ENCODE measurements at regions not wholly inside any gene's neighbourhood (a gene's known extent, or its start where the extent isn't known, plus 50 kb on each side); places are given as distances from the start of the nearest gene placed in this dataset.

DNA sequence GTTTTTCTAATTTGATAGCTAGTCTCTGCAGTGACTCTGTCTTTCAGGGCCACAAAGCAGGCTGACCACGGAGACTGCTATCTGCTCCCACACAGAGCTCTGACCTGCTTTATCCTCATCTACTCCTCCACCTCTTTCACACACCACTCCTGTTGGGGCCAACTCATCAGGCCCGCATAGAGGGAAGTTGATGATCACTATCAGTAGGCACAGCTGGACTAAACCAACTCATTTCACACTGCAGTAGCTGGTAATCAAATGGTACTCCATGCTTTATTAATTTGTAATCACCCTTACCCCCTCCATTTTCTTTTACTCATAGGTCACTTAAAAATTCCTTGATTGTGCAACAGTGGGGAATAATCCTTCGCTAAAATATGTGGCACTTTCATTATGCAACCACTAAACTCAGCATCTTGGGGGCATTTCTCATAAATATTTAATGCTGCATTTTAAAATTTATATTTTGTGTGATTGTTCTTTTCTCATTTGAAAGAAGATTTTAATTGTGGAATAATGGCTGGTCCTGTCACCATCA is 249.8 kb upstream of the GCFC2 start:
- Histone ChIP-seq H3K36me3 (ENCODE audit: control insufficient read depth, insufficient read depth, low read length) (no peaks in the 10 kb centered on the region), H2AFZ (ENCODE audit: low read length) (no peak overlapping the region), H3K27ac (ENCODE audit: insufficient read depth, low read length) (no peak overlapping the region), H3K9ac (ENCODE audit: insufficient read depth, low read length) (no peak overlapping the region), H3K4me2 (ENCODE audit: extremely low read depth, insufficient read depth, low read length) (no peak overlapping the region), H3K4me3 (replicated peaks in 1 of 4; ENCODE audit: control extremely low read depth in 1 of 4, insufficient read depth in 1 of 4, low read depth in 3 of 4, low read length in 4 of 4) (no peak overlapping the region), H4K20me1 (ENCODE audit: control insufficient read depth, extremely low read depth, insufficient read depth, low read length) (no peaks in the 10 kb centered on the region), H3K27me3 (ENCODE audit: control insufficient read depth, insufficient read depth, low read length) (no peaks in the 10 kb centered on the region), H3K9me3 (ENCODE audit: control insufficient read depth, insufficient read depth, low read depth, low read length) (no peaks in the 10 kb centered on the region), H3K4me1 (ENCODE audit: control insufficient read depth, extremely low read depth, insufficient read depth, low read length) (no peaks in the 10 kb centered on the region), H3K79me2 (ENCODE audit: control insufficient read depth, insufficient read depth, low read length) (no peaks in the 10 kb centered on the region)
- TF ChIP-seq EZH2 (IDR thresholded peaks at IDR 0.05; ENCODE audit: low read length, missing control alignments) = no peak
- TF ChIP-seq, protein P1, sequence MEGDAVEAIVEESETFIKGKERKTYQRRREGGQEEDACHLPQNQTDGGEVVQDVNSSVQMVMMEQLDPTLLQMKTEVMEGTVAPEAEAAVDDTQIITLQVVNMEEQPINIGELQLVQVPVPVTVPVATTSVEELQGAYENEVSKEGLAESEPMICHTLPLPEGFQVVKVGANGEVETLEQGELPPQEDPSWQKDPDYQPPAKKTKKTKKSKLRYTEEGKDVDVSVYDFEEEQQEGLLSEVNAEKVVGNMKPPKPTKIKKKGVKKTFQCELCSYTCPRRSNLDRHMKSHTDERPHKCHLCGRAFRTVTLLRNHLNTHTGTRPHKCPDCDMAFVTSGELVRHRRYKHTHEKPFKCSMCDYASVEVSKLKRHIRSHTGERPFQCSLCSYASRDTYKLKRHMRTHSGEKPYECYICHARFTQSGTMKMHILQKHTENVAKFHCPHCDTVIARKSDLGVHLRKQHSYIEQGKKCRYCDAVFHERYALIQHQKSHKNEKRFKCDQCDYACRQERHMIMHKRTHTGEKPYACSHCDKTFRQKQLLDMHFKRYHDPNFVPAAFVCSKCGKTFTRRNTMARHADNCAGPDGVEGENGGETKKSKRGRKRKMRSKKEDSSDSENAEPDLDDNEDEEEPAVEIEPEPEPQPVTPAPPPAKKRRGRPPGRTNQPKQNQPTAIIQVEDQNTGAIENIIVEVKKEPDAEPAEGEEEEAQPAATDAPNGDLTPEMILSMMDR (conservative IDR thresholded peaks at IDR 0.05 in 1 of 2, IDR thresholded peaks at IDR 0.05 in 1 of 2; ENCODE audit: low read depth in 1 of 2, low read length in 2 of 2) = no peak
- DNase-seq (ENCODE audit: low read depth in 2 of 2) = no peak

GRCh38 chr2:75959724-75960471 is 249.2 kb upstream of the GCFC2 start:
- Histone ChIP-seq H3K27me3 (ENCODE audit: control insufficient read depth, insufficient read depth, low read length) (no peaks in the 10 kb centered on the region), H3K27ac (ENCODE audit: insufficient read depth, low read length) (no peak overlapping the region), H3K9me3 (ENCODE audit: control insufficient read depth, insufficient read depth, low read depth, low read length) (no peaks in the 10 kb centered on the region), H3K4me3 (replicated peaks in 1 of 4; ENCODE audit: control extremely low read depth in 1 of 4, insufficient read depth in 1 of 4, low read depth in 3 of 4, low read length in 4 of 4) (no peak overlapping the region), H3K4me1 (ENCODE audit: control insufficient read depth, extremely low read depth, insufficient read depth, low read length) (no peaks in the 10 kb centered on the region), H3K79me2 (ENCODE audit: control insufficient read depth, insufficient read depth, low read length) (no peaks in the 10 kb centered on the region), H3K4me2 (ENCODE audit: extremely low read depth, insufficient read depth, low read length) (no peak overlapping the region), H4K20me1 (ENCODE audit: control insufficient read depth, extremely low read depth, insufficient read depth, low read length) (no peaks in the 10 kb centered on the region), H2AFZ (ENCODE audit: low read length) (no peak overlapping the region), H3K36me3 (ENCODE audit: control insufficient read depth, insufficient read depth, low read length) (no peaks in the 10 kb centered on the region), H3K9ac (ENCODE audit: insufficient read depth, low read length) (no peak overlapping the region)
- no peak for TF ChIP-seq EZH2 (IDR thresholded peaks at IDR 0.05; ENCODE audit: low read length, missing control alignments)
- TF ChIP-seq, protein P1 (conservative IDR thresholded peaks at IDR 0.05 in 1 of 2, IDR thresholded peaks at IDR 0.05 in 1 of 2; ENCODE audit: low read depth in 1 of 2, low read length in 2 of 2) = no peak
- no peak for DNase-seq (ENCODE audit: low read depth in 2 of 2)

GRCh38 chr2:75954761-75955160 is 244.0 kb upstream of the GCFC2 start:
- Histone ChIP-seq H3K36me3 (ENCODE audit: control insufficient read depth, insufficient read depth, low read length) (no peaks in the 10 kb centered on the region), H3K79me2 (ENCODE audit: control insufficient read depth, insufficient read depth, low read length) (no peaks in the 10 kb centered on the region), H3K4me1 (ENCODE audit: control insufficient read depth, extremely low read depth, insufficient read depth, low read length) (no peaks in the 10 kb centered on the region), H3K4me2 (ENCODE audit: extremely low read depth, insufficient read depth, low read length) (no peak overlapping the region), H3K9me3 (ENCODE audit: control insufficient read depth, insufficient read depth, low read depth, low read length) (no peaks in the 10 kb centered on the region), H3K4me3 (replicated peaks in 1 of 4; ENCODE audit: control extremely low read depth in 1 of 4, insufficient read depth in 1 of 4, low read depth in 3 of 4, low read length in 4 of 4) (no peak overlapping the region), H4K20me1 (ENCODE audit: control insufficient read depth, extremely low read depth, insufficient read depth, low read length) (no peaks in the 10 kb centered on the region), H3K27me3 (ENCODE audit: control insufficient read depth, insufficient read depth, low read length) (no peaks in the 10 kb centered on the region), H3K27ac (ENCODE audit: insufficient read depth, low read length) (no peak overlapping the region), H3K9ac (ENCODE audit: insufficient read depth, low read length) (no peak overlapping the region), H2AFZ (ENCODE audit: low read length) (no peak overlapping the region)
- TF ChIP-seq, protein P1 (conservative IDR thresholded peaks at IDR 0.05 in 1 of 2, IDR thresholded peaks at IDR 0.05 in 1 of 2; ENCODE audit: low read depth in 1 of 2, low read length in 2 of 2) = no peak
- no peak for TF ChIP-seq EZH2 (IDR thresholded peaks at IDR 0.05; ENCODE audit: low read length, missing control alignments)
- no peak for DNase-seq (ENCODE audit: low read depth in 2 of 2)
